HEK293 (cell line): ENCODE measurements at regions not wholly inside any gene's neighbourhood (a gene's known extent, or its start where the extent isn't known, plus 50 kb on each side); places are given as distances from the start of the nearest gene placed in this dataset.

Experiments used
- HOXA7 ChIP-seq: sonication (generic); formaldehyde crosslinking; IDR thresholded peaks from 2 replicates; pipeline ENCODE4 v1.8.1; 2022; ENCODE audit warnings: missing genetic modification reagents, borderline replicate concordance
- RBAK ChIP-seq: fragments of 450-650 bp; formaldehyde crosslinking; IDR thresholded peaks from 2 replicates; pipeline ENCODE4 v1.5.1; 2016; ENCODE audit warnings: missing biosample characterization, missing genetic modification characterization
- ZNF473 ChIP-seq: fragments of 450-650 bp; formaldehyde crosslinking; IDR thresholded peaks from 2 replicates; pipeline ENCODE4 v1.5.1; 2017; ENCODE audit warnings: missing biosample characterization, missing genetic modification characterization
- ZNF544 ChIP-seq: fragments of 450-650 bp; formaldehyde crosslinking; IDR thresholded peaks from 2 replicates; pipeline ENCODE4 v1.5.0; 2017; ENCODE audit warnings: missing biosample characterization, missing genetic modification characterization
- ZNF600 ChIP-seq: fragments of 450-650 bp; formaldehyde crosslinking; IDR thresholded peaks from 2 replicates; pipeline ENCODE4 v1.5.1; 2016; ENCODE audit warnings: missing biosample characterization, missing genetic modification characterization
- TF ChIP-seq, protein P1 (sequence below): fragments of 450-650 bp; formaldehyde crosslinking; IDR thresholded peaks from 2 replicates; pipeline ENCODE4 v1.5.1; 2016; ENCODE audit warnings: missing biosample characterization, missing genetic modification characterization
- TF ChIP-seq, protein P2 (sequence below): fragments of 450-650 bp; formaldehyde crosslinking; IDR thresholded peaks from 2 replicates; pipeline ENCODE4 v1.5.1; 2016; ENCODE audit warnings: missing biosample characterization, missing genetic modification characterization

DNA sequence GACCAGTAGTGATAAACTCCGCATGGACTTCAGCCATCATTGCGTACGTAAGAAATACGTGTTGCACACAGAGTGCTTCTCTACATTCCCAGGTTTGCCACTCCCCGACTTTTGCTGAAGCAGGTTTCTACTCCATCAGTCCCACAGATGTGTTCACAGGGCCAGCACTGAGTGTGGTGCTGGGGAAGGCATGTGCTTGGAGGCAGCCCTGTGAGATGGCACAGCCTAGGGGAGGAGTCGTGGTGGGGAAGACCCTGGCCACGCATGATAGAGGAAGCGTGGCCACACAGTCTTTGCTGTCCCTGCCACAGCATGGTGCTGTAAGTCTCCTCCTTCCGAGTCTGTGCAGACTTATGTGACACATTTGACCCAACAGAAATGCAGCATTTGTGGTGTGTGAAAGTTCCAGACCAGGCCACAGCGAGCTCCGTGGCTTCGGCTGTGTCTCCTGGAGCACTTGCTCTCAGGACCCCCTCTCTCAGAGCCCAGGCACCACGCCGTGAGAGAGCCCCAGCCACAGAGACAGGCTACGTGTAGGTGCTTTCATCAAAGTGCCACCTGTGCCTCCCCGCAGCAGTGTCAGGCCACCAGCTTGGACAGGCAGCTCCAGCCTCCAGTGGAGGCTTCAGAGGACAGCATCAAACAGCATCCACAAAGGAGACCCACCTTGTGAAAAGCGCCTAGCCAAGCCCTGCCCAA lies 197.8 kb downstream of the AUH start:
- TF ChIP-seq, protein P1, sequence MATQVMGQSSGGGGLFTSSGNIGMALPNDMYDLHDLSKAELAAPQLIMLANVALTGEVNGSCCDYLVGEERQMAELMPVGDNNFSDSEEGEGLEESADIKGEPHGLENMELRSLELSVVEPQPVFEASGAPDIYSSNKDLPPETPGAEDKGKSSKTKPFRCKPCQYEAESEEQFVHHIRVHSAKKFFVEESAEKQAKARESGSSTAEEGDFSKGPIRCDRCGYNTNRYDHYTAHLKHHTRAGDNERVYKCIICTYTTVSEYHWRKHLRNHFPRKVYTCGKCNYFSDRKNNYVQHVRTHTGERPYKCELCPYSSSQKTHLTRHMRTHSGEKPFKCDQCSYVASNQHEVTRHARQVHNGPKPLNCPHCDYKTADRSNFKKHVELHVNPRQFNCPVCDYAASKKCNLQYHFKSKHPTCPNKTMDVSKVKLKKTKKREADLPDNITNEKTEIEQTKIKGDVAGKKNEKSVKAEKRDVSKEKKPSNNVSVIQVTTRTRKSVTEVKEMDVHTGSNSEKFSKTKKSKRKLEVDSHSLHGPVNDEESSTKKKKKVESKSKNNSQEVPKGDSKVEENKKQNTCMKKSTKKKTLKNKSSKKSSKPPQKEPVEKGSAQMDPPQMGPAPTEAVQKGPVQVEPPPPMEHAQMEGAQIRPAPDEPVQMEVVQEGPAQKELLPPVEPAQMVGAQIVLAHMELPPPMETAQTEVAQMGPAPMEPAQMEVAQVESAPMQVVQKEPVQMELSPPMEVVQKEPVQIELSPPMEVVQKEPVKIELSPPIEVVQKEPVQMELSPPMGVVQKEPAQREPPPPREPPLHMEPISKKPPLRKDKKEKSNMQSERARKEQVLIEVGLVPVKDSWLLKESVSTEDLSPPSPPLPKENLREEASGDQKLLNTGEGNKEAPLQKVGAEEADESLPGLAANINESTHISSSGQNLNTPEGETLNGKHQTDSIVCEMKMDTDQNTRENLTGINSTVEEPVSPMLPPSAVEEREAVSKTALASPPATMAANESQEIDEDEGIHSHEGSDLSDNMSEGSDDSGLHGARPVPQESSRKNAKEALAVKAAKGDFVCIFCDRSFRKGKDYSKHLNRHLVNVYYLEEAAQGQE: no peak
- TF ChIP-seq ZNF473: no peak
- TF ChIP-seq ZNF544 (tag by site-specific recombination): no peak
- no peak for TF ChIP-seq RBAK (tag by site-specific recombination)
- no peak for TF ChIP-seq HOXA7 (CRISPR knock-in tag)
- no peak for TF ChIP-seq ZNF600 (tag by site-specific recombination)
- TF ChIP-seq, protein P2, sequence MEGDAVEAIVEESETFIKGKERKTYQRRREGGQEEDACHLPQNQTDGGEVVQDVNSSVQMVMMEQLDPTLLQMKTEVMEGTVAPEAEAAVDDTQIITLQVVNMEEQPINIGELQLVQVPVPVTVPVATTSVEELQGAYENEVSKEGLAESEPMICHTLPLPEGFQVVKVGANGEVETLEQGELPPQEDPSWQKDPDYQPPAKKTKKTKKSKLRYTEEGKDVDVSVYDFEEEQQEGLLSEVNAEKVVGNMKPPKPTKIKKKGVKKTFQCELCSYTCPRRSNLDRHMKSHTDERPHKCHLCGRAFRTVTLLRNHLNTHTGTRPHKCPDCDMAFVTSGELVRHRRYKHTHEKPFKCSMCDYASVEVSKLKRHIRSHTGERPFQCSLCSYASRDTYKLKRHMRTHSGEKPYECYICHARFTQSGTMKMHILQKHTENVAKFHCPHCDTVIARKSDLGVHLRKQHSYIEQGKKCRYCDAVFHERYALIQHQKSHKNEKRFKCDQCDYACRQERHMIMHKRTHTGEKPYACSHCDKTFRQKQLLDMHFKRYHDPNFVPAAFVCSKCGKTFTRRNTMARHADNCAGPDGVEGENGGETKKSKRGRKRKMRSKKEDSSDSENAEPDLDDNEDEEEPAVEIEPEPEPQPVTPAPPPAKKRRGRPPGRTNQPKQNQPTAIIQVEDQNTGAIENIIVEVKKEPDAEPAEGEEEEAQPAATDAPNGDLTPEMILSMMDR (tag by site-specific recombination): no peak
